ENCODE measurements at regions not wholly inside any gene's neighbourhood (a gene's known extent, or its start where the extent isn't known, plus 50 kb on each side); places are given as distances from the start of the nearest gene placed in this dataset.

GRCh38 chr7:53835301-53835700, 706.9 kb upstream of the VSTM2A start:
- TF ChIP-seq CTCF (IDR thresholded peaks at IDR 0.05; ENCODE audit: low read depth, low read length, poor library complexity, severe bottlenecking) (no peak), EZH2phosphoT487 (IDR thresholded peaks at IDR 0.05; ENCODE audit: borderline replicate concordance, low read length) (no peak)
- Histone ChIP-seq H3K9me2 (replicated peaks; ENCODE audit: control insufficient read depth, low read length) (no peaks in the 10 kb centered on the region), H3K79me2 (ENCODE audit: control insufficient read depth, low read length) (no peaks in the 10 kb centered on the region), H3K4me3 (ENCODE audit: low read length) (no peak overlapping the region), H3F3A (ENCODE audit: control insufficient read depth, insufficient read depth) (no peaks in the 10 kb centered on the region), H3K4me2 (ENCODE audit: low read length) (no peak overlapping the region), H3K9me3 (ENCODE audit: control insufficient read depth, insufficient read depth, low read length) (peaks cover 7% of the 10 kb centered on the region; the same call in 1 of the 2 replicates), H3K4me1 (ENCODE audit: control insufficient read depth, low read length) (no peaks in the 10 kb centered on the region), H3K27me3 (ENCODE audit: control insufficient read depth, low read length) (no peaks in the 10 kb centered on the region), H3K36me3 (ENCODE audit: control insufficient read depth, low read length) (no peaks in the 10 kb centered on the region), H3K27ac (ENCODE audit: low read depth, low read length) (no peak overlapping the region), H4K20me1 (ENCODE audit: control insufficient read depth, insufficient read depth, low read depth, low read length) (no peaks in the 10 kb centered on the region)

GRCh38 chr7:53877688-53878087, 664.5 kb upstream of the VSTM2A start:
- Histone ChIP-seq H3K4me3 (ENCODE audit: low read length) (no peak overlapping the region), H3K4me2 (ENCODE audit: low read length) (no peak overlapping the region), H3K9me2 (replicated peaks; ENCODE audit: control insufficient read depth, low read length) (no peaks in the 10 kb centered on the region), H3K36me3 (ENCODE audit: control insufficient read depth, low read length) (no peaks in the 10 kb centered on the region), H3K79me2 (ENCODE audit: control insufficient read depth, low read length) (no peaks in the 10 kb centered on the region), H4K20me1 (ENCODE audit: control insufficient read depth, insufficient read depth, low read depth, low read length) (no peaks in the 10 kb centered on the region), H3K4me1 (ENCODE audit: control insufficient read depth, low read length) (no peaks in the 10 kb centered on the region), H3K27me3 (ENCODE audit: control insufficient read depth, low read length) (no peaks in the 10 kb centered on the region), H3K27ac (ENCODE audit: low read depth, low read length) (no peak overlapping the region), H3F3A (ENCODE audit: control insufficient read depth, insufficient read depth) (no peaks in the 10 kb centered on the region), H3K9me3 (ENCODE audit: control insufficient read depth, insufficient read depth, low read length) (no peaks in the 10 kb centered on the region)
- TF ChIP-seq CTCF (IDR thresholded peaks at IDR 0.05; ENCODE audit: low read depth, low read length, poor library complexity, severe bottlenecking) (no peak), EZH2phosphoT487 (IDR thresholded peaks at IDR 0.05; ENCODE audit: borderline replicate concordance, low read length) (no peak)

GRCh38 chr7:53900856-53901528, 641.2 kb upstream of the VSTM2A start:
- Histone ChIP-seq H3K27ac (ENCODE audit: low read depth, low read length) (no peak overlapping the region), H3K79me2 (ENCODE audit: control insufficient read depth, low read length) (no peaks in the 10 kb centered on the region), H3K36me3 (ENCODE audit: control insufficient read depth, low read length) (no peaks in the 10 kb centered on the region), H3K4me1 (ENCODE audit: control insufficient read depth, low read length) (no peaks in the 10 kb centered on the region), H3F3A (ENCODE audit: control insufficient read depth, insufficient read depth) (no peaks in the 10 kb centered on the region), H3K4me3 (ENCODE audit: low read length) (no peak overlapping the region), H3K4me2 (ENCODE audit: low read length) (no peak overlapping the region), H3K9me2 (replicated peaks; ENCODE audit: control insufficient read depth, low read length) (no peaks in the 10 kb centered on the region; the same call in 1 of the 2 replicates), H4K20me1 (ENCODE audit: control insufficient read depth, insufficient read depth, low read depth, low read length) (no peaks in the 10 kb centered on the region), H3K27me3 (ENCODE audit: control insufficient read depth, low read length) (no peaks in the 10 kb centered on the region), H3K9me3 (ENCODE audit: control insufficient read depth, insufficient read depth, low read length) (peaks cover 8% of the 10 kb centered on the region; the same call in 1 of the 2 replicates)
- no peak for TF ChIP-seq CTCF (IDR thresholded peaks at IDR 0.05; ENCODE audit: low read depth, low read length, poor library complexity, severe bottlenecking)

Data from DOHH2 (cell line).